ENCODE measurements at regions not wholly inside any gene's neighbourhood (a gene's known extent, or its start where the extent isn't known, plus 50 kb on each side); places are given as distances from the start of the nearest gene placed in this dataset.

- Histone ChIP-seq H3K4me2 (ENCODE audit: control insufficient read depth, extremely low read depth, insufficient read depth, low read depth, low read length) (no peak overlapping the region), H2AFZ (ENCODE audit: control insufficient read depth, low read length) (no peak overlapping the region), H3K27ac (ENCODE audit: control insufficient read depth, insufficient read depth, low read length) (no peak overlapping the region), H3K36me3 (ENCODE audit: control insufficient read depth in 2 of 2, extremely low read depth in 1 of 2, insufficient read depth in 2 of 2, low read length in 2 of 2) (no peaks in the 10 kb centered on the region), H3K4me3 (ENCODE audit: control insufficient read depth in 2 of 3, extremely low read depth in 1 of 3, insufficient read depth in 2 of 3, low read depth in 1 of 3, low read length in 3 of 3) (no peak overlapping the region), H3K79me2 (ENCODE audit: control insufficient read depth, insufficient read depth, low read length) (no peaks in the 10 kb centered on the region), H3K9me1 (ENCODE audit: control insufficient read depth, extremely low read depth, insufficient read depth, low read length) (no peaks in the 10 kb centered on the region), H3K9me3 (ENCODE audit: control insufficient read depth, low read depth, low read length) (no peaks in the 10 kb centered on the region), H3K4me1 (ENCODE audit: control insufficient read depth, extremely low read depth, insufficient read depth, low read length) (no peaks in the 10 kb centered on the region), H3K9ac (ENCODE audit: control insufficient read depth, extremely low read depth, insufficient read depth, low read length) (no peak overlapping the region), H4K20me1 (ENCODE audit: control insufficient read depth, extremely low read depth, insufficient read depth, low read length) (no peaks in the 10 kb centered on the region), H3K27me3 (ENCODE audit: control insufficient read depth, extremely low read depth, insufficient read depth, low read length) (peaks cover 54% of the 10 kb centered on the region)
- TF ChIP-seq CTCF (optimal IDR thresholded peaks at IDR 0.05 in 1 of 3, IDR thresholded peaks at IDR 0.05 in 1 of 3, conservative IDR thresholded peaks at IDR 0.05 in 1 of 3; ENCODE audit: extremely low read depth in 1 of 3, insufficient read depth in 2 of 3, low read length in 3 of 3): no peak
- no peak for DNase-seq (ENCODE audit: low read depth, low spot score)
- no peak for FAIRE-seq
- dilution Hi-C loops (cut with MboI; ENCODE audit: extremely low pct_ligation_motif_present, low sequenced_read_pairs): no loop called here
Observed at GRCh38 chr15:69583626-69584025, 131.0 kb downstream of the RPLP1 start.

GRCh38 chr15:69585937-69586336 is 133.3 kb downstream of the RPLP1 start:
- peaks cover 52% of the 10 kb centered on the region for H3K27me3 ChIP-seq (ENCODE audit: control insufficient read depth, extremely low read depth, insufficient read depth, low read length)

More at GRCh38 chr15:69585937-69586336, 133.3 kb downstream of the RPLP1 start:
- H3K9me1 ChIP-seq (ENCODE audit: control insufficient read depth, extremely low read depth, insufficient read depth, low read length): no peaks in the 10 kb centered on the region
- H3K9ac ChIP-seq (ENCODE audit: control insufficient read depth, extremely low read depth, insufficient read depth, low read length): no peak overlapping the region
- FAIRE-seq: no peak
- TF ChIP-seq CTCF (optimal IDR thresholded peaks at IDR 0.05 in 1 of 3, IDR thresholded peaks at IDR 0.05 in 1 of 3, conservative IDR thresholded peaks at IDR 0.05 in 1 of 3; ENCODE audit: extremely low read depth in 1 of 3, insufficient read depth in 2 of 3, low read length in 3 of 3): no peak
- TF ChIP-seq EZH2 (IDR thresholded peaks at IDR 0.05; ENCODE audit: low read length): no peak
- no peak overlapping the region for H3K4me3 ChIP-seq (ENCODE audit: control insufficient read depth in 2 of 3, extremely low read depth in 1 of 3, insufficient read depth in 2 of 3, low read depth in 1 of 3, low read length in 3 of 3)
- H3K4me1 ChIP-seq (ENCODE audit: control insufficient read depth, extremely low read depth, insufficient read depth, low read length): no peaks in the 10 kb centered on the region
- no peaks in the 10 kb centered on the region for H4K20me1 ChIP-seq (ENCODE audit: control insufficient read depth, extremely low read depth, insufficient read depth, low read length)
- no peaks in the 10 kb centered on the region for H3K36me3 ChIP-seq (ENCODE audit: control insufficient read depth in 2 of 2, extremely low read depth in 1 of 2, insufficient read depth in 2 of 2, low read length in 2 of 2)
- no peaks in the 10 kb centered on the region for H3K9me3 ChIP-seq (ENCODE audit: control insufficient read depth, low read depth, low read length)
- DNase-seq (ENCODE audit: low read depth, low spot score): no peak
- H3K27ac ChIP-seq (ENCODE audit: control insufficient read depth, insufficient read depth, low read length): no peak overlapping the region
- no peak overlapping the region for H2AFZ ChIP-seq (ENCODE audit: control insufficient read depth, low read length)
- no peaks in the 10 kb centered on the region for H3K79me2 ChIP-seq (ENCODE audit: control insufficient read depth, insufficient read depth, low read length)
- H3K4me2 ChIP-seq (ENCODE audit: control insufficient read depth, extremely low read depth, insufficient read depth, low read depth, low read length): no peak overlapping the region
- dilution Hi-C loops (cut with MboI; ENCODE audit: extremely low pct_ligation_motif_present, low sequenced_read_pairs): no loop called here

Data from keratinocyte (primary cell).